ENCODE measurements at regions not wholly inside any gene's neighbourhood (a gene's known extent, or its start where the extent isn't known, plus 50 kb on each side); places are given as distances from the start of the nearest gene placed in this dataset.

DNA sequence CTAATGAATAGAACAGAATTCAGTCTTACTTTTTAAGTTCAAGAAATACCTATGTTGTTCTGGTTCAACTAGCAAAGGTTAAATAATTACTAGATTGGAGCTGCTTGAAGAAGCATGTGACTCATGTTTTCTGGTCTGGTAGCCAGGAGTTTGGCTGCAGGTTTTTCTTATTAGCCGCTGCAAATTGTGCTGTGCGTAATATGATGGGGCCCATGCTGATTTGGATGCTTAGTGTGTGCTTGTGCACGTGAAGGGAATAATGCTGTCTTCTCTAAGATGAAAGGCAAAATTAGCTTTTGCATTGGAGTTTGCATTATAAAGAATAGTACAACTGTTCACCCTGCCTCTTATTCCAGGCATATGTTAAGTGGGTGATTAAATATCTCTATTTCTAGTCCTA is 219.6 kb downstream of the SNCA start:
- Histone ChIP-seq H3K4me1 (ENCODE audit: control insufficient read depth in 2 of 2, insufficient read depth in 2 of 2, low read length in 2 of 2) (no peaks in the 10 kb centered on the region), H4K20me1 (ENCODE audit: control insufficient read depth, insufficient read depth, low read length, poor library complexity, severe bottlenecking) (no peaks in the 10 kb centered on the region), H3K4me2 (replicated peaks; ENCODE audit: low read depth, low read length, poor library complexity, severe bottlenecking) (no peak overlapping the region), H3K27ac (ENCODE audit: low read length in 2 of 2) (no peak overlapping the region), H3K4me3 (ENCODE audit: control extremely low read depth in 1 of 5, extremely low read depth in 1 of 5, insufficient read depth in 1 of 5, low read depth in 2 of 5, low read length in 4 of 5) (no peak overlapping the region), H3K9ac (ENCODE audit: low read length) (no peak overlapping the region), H3K79me2 (ENCODE audit: control insufficient read depth, insufficient read depth, low read length) (no peaks in the 10 kb centered on the region), H2AFZ (ENCODE audit: insufficient read depth, low read depth, low read length, poor library complexity, severe bottlenecking) (no peak overlapping the region), H3K27me3 (replicated peaks in 1 of 4; ENCODE audit: control extremely low read depth in 1 of 4, control insufficient read depth in 3 of 4, insufficient read depth in 4 of 4, low read length in 3 of 4) (no peaks in the 10 kb centered on the region), H3K36me3 (replicated peaks in 1 of 2; ENCODE audit: control extremely low read depth in 1 of 2, control insufficient read depth in 1 of 2, extremely low read depth in 1 of 2, insufficient read depth in 2 of 2, low read length in 1 of 2) (no peaks in the 10 kb centered on the region), H3K9me3 (ENCODE audit: control extremely low read depth in 1 of 3, control insufficient read depth in 2 of 3, insufficient read depth in 1 of 3, low read length in 2 of 3) (no peaks in the 10 kb centered on the region)
- no peak overlapping the region for H3K27ac Mint-ChIP-seq
- ChIA-PET CTCF (no interaction called here), POLR2A (no interaction called here)
- no peaks in the 10 kb centered on the region for H3K27me3 Mint-ChIP-seq
- no peaks in the 10 kb centered on the region for H3K9me3 Mint-ChIP-seq (ENCODE audit: insufficient read depth)
- WGBS (ENCODE audit: insufficient coverage), result 50% methylated on average over 2 of the region's 3 CpGs
- ATAC-seq (ENCODE audit: low read depth), result no peak
- intact Hi-C loops (cut with micrococcal nuclease), result no loop called here
- no peak overlapping the region for H3K4me3 Mint-ChIP-seq
- DNase-seq, result no peak
- no peaks in the 10 kb centered on the region for H3K4me1 Mint-ChIP-seq
- TF ChIP-seq EZH2 (IDR thresholded peaks at IDR 0.05; ENCODE audit: borderline replicate concordance, insufficient read depth, low read depth, low read length, poor library complexity, severe bottlenecking) (no peak), CTCF (IDR thresholded peaks at IDR 0.05) (no peak)

DNA sequence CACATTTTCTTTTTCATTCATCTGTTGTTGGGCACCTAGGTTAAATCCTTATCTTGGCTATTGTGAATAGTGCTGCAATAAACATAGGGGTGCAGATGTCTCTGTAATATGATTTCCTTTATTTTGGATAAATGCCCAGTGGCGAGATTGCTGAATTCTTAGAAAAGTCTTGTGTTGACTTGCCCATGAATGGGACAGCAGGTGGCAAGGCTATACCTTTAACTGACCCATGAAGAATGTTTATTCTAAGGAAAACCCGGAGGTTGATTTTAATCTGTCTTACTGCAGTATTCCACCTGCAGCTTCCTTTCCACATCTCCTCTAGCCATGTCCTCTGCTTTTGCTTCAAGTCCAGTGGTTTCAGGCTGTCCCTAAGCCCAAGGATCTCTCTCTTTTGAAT is 220.6 kb downstream of the SNCA start:
- intact Hi-C loops (cut with micrococcal nuclease), result no loop called here
- no peak overlapping the region for H3K4me3 ChIP-seq (ENCODE audit: control extremely low read depth in 1 of 5, extremely low read depth in 1 of 5, insufficient read depth in 1 of 5, low read depth in 2 of 5, low read length in 4 of 5)
- ChIA-PET POLR2A (no interaction called here), CTCF (no interaction called here)
- H3K4me2 ChIP-seq (replicated peaks; ENCODE audit: low read depth, low read length, poor library complexity, severe bottlenecking), result no peak overlapping the region
- TF ChIP-seq EZH2 (IDR thresholded peaks at IDR 0.05; ENCODE audit: borderline replicate concordance, insufficient read depth, low read depth, low read length, poor library complexity, severe bottlenecking) (no peak), CTCF (IDR thresholded peaks at IDR 0.05) (no peak)
- Mint-ChIP-seq H3K9me3 (ENCODE audit: insufficient read depth) (no peaks in the 10 kb centered on the region), H3K27me3 (no peaks in the 10 kb centered on the region), H3K4me3 (no peak overlapping the region), H3K27ac (no peak overlapping the region), H3K4me1 (no peaks in the 10 kb centered on the region)
- ATAC-seq (ENCODE audit: low read depth), result no peak
- DNase-seq, result no peak
- H2AFZ ChIP-seq (ENCODE audit: insufficient read depth, low read depth, low read length, poor library complexity, severe bottlenecking), result no peak overlapping the region
- no peak overlapping the region for H3K27ac ChIP-seq (ENCODE audit: low read length in 2 of 2)
- no peaks in the 10 kb centered on the region for H3K9me3 ChIP-seq (ENCODE audit: control extremely low read depth in 1 of 3, control insufficient read depth in 2 of 3, insufficient read depth in 1 of 3, low read length in 2 of 3)
- no peaks in the 10 kb centered on the region for H3K79me2 ChIP-seq (ENCODE audit: control insufficient read depth, insufficient read depth, low read length)
- H3K36me3 ChIP-seq (replicated peaks in 1 of 2; ENCODE audit: control extremely low read depth in 1 of 2, control insufficient read depth in 1 of 2, extremely low read depth in 1 of 2, insufficient read depth in 2 of 2, low read length in 1 of 2), result no peaks in the 10 kb centered on the region
- H3K9ac ChIP-seq (ENCODE audit: low read length), result no peak overlapping the region
- WGBS (ENCODE audit: insufficient coverage), result 90% methylated on average over 1 of the region's 2 CpGs
- no peaks in the 10 kb centered on the region for H3K27me3 ChIP-seq (replicated peaks in 1 of 4; ENCODE audit: control extremely low read depth in 1 of 4, control insufficient read depth in 3 of 4, insufficient read depth in 4 of 4, low read length in 3 of 4)
- H4K20me1 ChIP-seq (ENCODE audit: control insufficient read depth, insufficient read depth, low read length, poor library complexity, severe bottlenecking), result no peaks in the 10 kb centered on the region
- no peaks in the 10 kb centered on the region for H3K4me1 ChIP-seq (ENCODE audit: control insufficient read depth in 2 of 2, insufficient read depth in 2 of 2, low read length in 2 of 2)
